Esophagus muscularis mucosa (tissue), 4 donors: ENCODE measurements at regions not wholly inside any gene's neighbourhood (a gene's known extent, or its start where the extent isn't known, plus 50 kb on each side); places are given as distances from the start of the nearest gene placed in this dataset.

Experiments
- DNase-seq: peaks from one replicate; pipeline ENCODE4 v3.0.0-alpha.2; 2017; ENCODE audit errors: extremely low spot score
- H3K27ac ChIP-seq, 4 donors: fragments of 200-600 bp; sonication (generic); replicated peaks in 1 of 4; 1 replicate in 3 of 4; 2 replicates in 1 of 4; pipeline ENCODE4 v1.5.1; 2016 to 2019; ENCODE audit warnings: mild to moderate bottlenecking in 1 of 4
- H3K27me3 ChIP-seq, 4 donors: fragments of 200-600 bp; sonication (generic); one replicate each; pipeline versions ENCODE4 v1.5.1 to v1.6.0; 2016 to 2019
- H3K36me3 ChIP-seq, 4 donors: fragments of 200-600 bp; sonication (generic); one replicate each; pipeline ENCODE4 v1.5.1; 2016 to 2019
- H3K4me1 ChIP-seq, 4 donors: fragments of 200-600 bp; sonication (generic); one replicate each; pipeline ENCODE4 v1.5.1; 2016 to 2019
- H3K4me3 ChIP-seq, 4 donors: fragments of 200-600 bp; sonication (generic); 1 replicate in 2 of 4; 2 replicates in 2 of 4; pipeline ENCODE4 v1.5.1; 2016 to 2019; ENCODE audit warnings: mild to moderate bottlenecking in 4 of 4, moderate library complexity in 1 of 4
- H3K9me3 ChIP-seq, 4 donors: fragments of 200-600 bp; sonication (generic); 1 replicate in 3 of 4; 2 replicates in 1 of 4; pipeline ENCODE4 v1.5.1; 2016 to 2019
- CTCF ChIP-seq, 3 experiments: fragments of 200-600 bp in 2 of 3; fragments of 450-650 bp in 1 of 3; sonication (generic) in 2 of 3; IDR thresholded peaks; one replicate each; pipeline ENCODE4 v1.5.1; 2017 to 2019; ENCODE audit warnings: antibody characterized with exemption in 3 of 3, mild to moderate bottlenecking in 2 of 3, moderate library complexity in 1 of 3
- EP300 ChIP-seq: sonication (generic); formaldehyde crosslinking; IDR thresholded peaks from one replicate; pipeline ENCODE4 v1.6.1; 2017; ENCODE audit warnings: antibody characterized with exemption
- POLR2A ChIP-seq: fragments of 450-650 bp; IDR thresholded peaks from one replicate; pipeline ENCODE4 v1.6.1; 2017; ENCODE audit warnings: antibody characterized with exemption, moderate library complexity, mild to moderate bottlenecking, low read depth
- POLR2AphosphoS5 ChIP-seq, 2 donors: sonication (generic); formaldehyde crosslinking; IDR thresholded peaks; one replicate each; pipeline ENCODE4 v1.6.1; 2017; ENCODE audit warnings: antibody characterized with exemption in 2 of 2
- WGBS: methylation state at CpG from one replicate; pipeline ENCODE4 v1.1.5; 2018; 5-methylcytosine and 5-hydroxymethylcytosine counted together
- intact Hi-C: fragments of 100-400 bp; cut with DNase I; formaldehyde crosslinking; loops from one replicate; pipeline ENCODE4 v1.15.1; 2023

- DNase-seq: no peak
- H3K9me3 ChIP-seq: no peaks in the 10 kb centered on the region
- H3K27me3 ChIP-seq: no peaks in the 10 kb centered on the region
- no peak overlapping the region for H3K27ac ChIP-seq
- 97% methylated on average over 5 of the region's 5 CpGs for WGBS
- TF ChIP-seq POLR2AphosphoS5 (IDR thresholded peaks at IDR 0.05): no peak
- TF ChIP-seq CTCF (IDR thresholded peaks at IDR 0.05): no peak
- no peak for TF ChIP-seq EP300
- TF ChIP-seq POLR2A: no peak
- H3K36me3 ChIP-seq: no peaks in the 10 kb centered on the region
- peaks cover 0 to 3% (median 0%) of the 10 kb centered on the region in 4 donors for H3K4me1 ChIP-seq
- intact Hi-C loops: loop anchor here (10.0 kb wide), 1 partner anchor 288 kb away; no protein-coding TSS in a partner anchor
- H3K4me3 ChIP-seq: no peak overlapping the region
Observed at GRCh38 chr5:91222482-91222881, 160.6 kb downstream of the ARRDC3 start.

GRCh38 chr5:91221917-91222316, 161.2 kb downstream of the ARRDC3 start:
- H3K36me3 ChIP-seq: no peaks in the 10 kb centered on the region
- no peak overlapping the region for H3K4me3 ChIP-seq
- peaks cover 0 to 3% (median 0%) of the 10 kb centered on the region in 4 donors for H3K4me1 ChIP-seq
- no peaks in the 10 kb centered on the region for H3K27me3 ChIP-seq
- 95% methylated on average over 1 of the region's 1 CpG for WGBS
- TF ChIP-seq CTCF (IDR thresholded peaks at IDR 0.05) (no peak), EP300 (no peak), POLR2A (no peak), POLR2AphosphoS5 (IDR thresholded peaks at IDR 0.05) (no peak)
- no peak overlapping the region for H3K27ac ChIP-seq
- intact Hi-C loops: loop anchor here (10.0 kb wide), 1 partner anchor 287 kb away; no protein-coding TSS in a partner anchor
- no peak for DNase-seq
- H3K9me3 ChIP-seq: no peaks in the 10 kb centered on the region

GRCh38 chr5:91219803-91220371, 163.2 kb downstream of the ARRDC3 start:
- DNase-seq: no peak
- H3K36me3 ChIP-seq: no peaks in the 10 kb centered on the region
- no peaks in the 10 kb centered on the region for H3K9me3 ChIP-seq
- whole genome bisulfite sequencing: 88% methylated on average over 3 of the region's 3 CpGs
- H3K4me3 ChIP-seq: no peak overlapping the region
- H3K27me3 ChIP-seq: no peaks in the 10 kb centered on the region
- H3K4me1 ChIP-seq: peaks cover 0 to 3% (median 0%) of the 10 kb centered on the region in 4 donors
- intact Hi-C loops: loop anchor here (10.0 kb wide), 1 partner anchor 285 kb away; no protein-coding TSS in a partner anchor
- TF ChIP-seq CTCF (IDR thresholded peaks at IDR 0.05) (peak in 2 of 3 experiments; percentile 14 to 34), POLR2A (no peak)
- no peak overlapping the region for H3K27ac ChIP-seq

GRCh38 chr5:91219091-91219802, 163.9 kb downstream of the ARRDC3 start:
- Histone ChIP-seq H3K27me3 (no peaks in the 10 kb centered on the region), H3K4me3 (no peak overlapping the region), H3K27ac (no peak overlapping the region), H3K9me3 (no peaks in the 10 kb centered on the region), H3K4me1 (peaks cover 0 to 3% (median 0%) of the 10 kb centered on the region in 4 donors), H3K36me3 (no peaks in the 10 kb centered on the region)
- intact Hi-C loops: no loop called here
- 73% methylated on average over 5 of the region's 5 CpGs for WGBS
- DNase-seq: no peak
- TF ChIP-seq POLR2A (no peak), POLR2AphosphoS5 (IDR thresholded peaks at IDR 0.05) (peak; percentile 11 to 40)

GRCh38 chr5:91217859-91218258, 165.3 kb downstream of the ARRDC3 start:
- 100% methylated on average over 1 of the region's 1 CpG for whole genome bisulfite sequencing
- Histone ChIP-seq H3K4me1 (peaks cover 0 to 3% (median 2%) of the 10 kb centered on the region in 4 donors), H3K36me3 (no peaks in the 10 kb centered on the region), H3K9me3 (no peaks in the 10 kb centered on the region), H3K27me3 (no peaks in the 10 kb centered on the region), H3K4me3 (no peak overlapping the region), H3K27ac (no peak overlapping the region)
- no peak for TF ChIP-seq POLR2A
- no peak for TF ChIP-seq EP300
- no peak for DNase-seq
- intact Hi-C loops: no loop called here
